Lower leg skin (tissue), 3 donors: ENCODE measurements at regions not wholly inside any gene's neighbourhood (a gene's known extent, or its start where the extent isn't known, plus 50 kb on each side); places are given as distances from the start of the nearest gene placed in this dataset.

Source experiments
- POLR2A ChIP-seq, 2 donors: fragments of 450-650 bp; IDR thresholded peaks; one replicate each; pipeline ENCODE4 v1.6.1; 2016 to 2017; ENCODE audit warnings: antibody characterized with exemption in 2 of 2, mild to moderate bottlenecking in 1 of 2, moderate library complexity in 1 of 2
- TF ChIP-seq, protein P1 (sequence below), 3 donors: fragments of 450-650 bp; IDR thresholded peaks; one replicate each; pipeline ENCODE4 v1.5.1; 2016; ENCODE audit warnings: antibody characterized with exemption in 3 of 3, mild to moderate bottlenecking in 3 of 3, moderate library complexity in 2 of 3

DNA sequence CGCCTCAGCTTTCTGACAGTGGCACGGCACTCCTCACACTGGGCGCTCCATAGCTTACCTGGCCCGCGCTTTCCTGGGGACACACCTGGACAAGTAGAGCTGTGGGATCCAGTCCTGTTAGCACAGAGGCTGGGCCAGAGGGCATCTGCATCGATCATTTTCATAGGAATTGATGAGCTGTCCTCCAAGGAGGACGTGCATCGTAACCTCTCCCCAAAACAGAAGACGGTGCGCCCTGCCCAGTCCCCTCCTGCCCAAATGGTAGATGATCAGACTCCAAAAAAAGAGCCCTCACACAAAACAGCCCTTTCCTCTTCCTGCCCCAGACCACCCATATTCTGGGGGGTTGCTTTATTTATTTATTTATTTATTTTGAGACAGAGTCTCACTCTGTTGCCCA is 161.2 kb downstream of the CTTN start:
- TF ChIP-seq, protein P1, sequence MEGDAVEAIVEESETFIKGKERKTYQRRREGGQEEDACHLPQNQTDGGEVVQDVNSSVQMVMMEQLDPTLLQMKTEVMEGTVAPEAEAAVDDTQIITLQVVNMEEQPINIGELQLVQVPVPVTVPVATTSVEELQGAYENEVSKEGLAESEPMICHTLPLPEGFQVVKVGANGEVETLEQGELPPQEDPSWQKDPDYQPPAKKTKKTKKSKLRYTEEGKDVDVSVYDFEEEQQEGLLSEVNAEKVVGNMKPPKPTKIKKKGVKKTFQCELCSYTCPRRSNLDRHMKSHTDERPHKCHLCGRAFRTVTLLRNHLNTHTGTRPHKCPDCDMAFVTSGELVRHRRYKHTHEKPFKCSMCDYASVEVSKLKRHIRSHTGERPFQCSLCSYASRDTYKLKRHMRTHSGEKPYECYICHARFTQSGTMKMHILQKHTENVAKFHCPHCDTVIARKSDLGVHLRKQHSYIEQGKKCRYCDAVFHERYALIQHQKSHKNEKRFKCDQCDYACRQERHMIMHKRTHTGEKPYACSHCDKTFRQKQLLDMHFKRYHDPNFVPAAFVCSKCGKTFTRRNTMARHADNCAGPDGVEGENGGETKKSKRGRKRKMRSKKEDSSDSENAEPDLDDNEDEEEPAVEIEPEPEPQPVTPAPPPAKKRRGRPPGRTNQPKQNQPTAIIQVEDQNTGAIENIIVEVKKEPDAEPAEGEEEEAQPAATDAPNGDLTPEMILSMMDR (IDR thresholded peaks at IDR 0.05), result no peak
- no peak for TF ChIP-seq POLR2A (IDR thresholded peaks at IDR 0.05)
